22Rv1 (cell line): ENCODE measurements at regions not wholly inside any gene's neighbourhood (a gene's known extent, or its start where the extent isn't known, plus 50 kb on each side); places are given as distances from the start of the nearest gene placed in this dataset.

Experiments used
- H3K27ac ChIP-seq: fragments of 450-650 bp; 2 replicates; pipeline ENCODE4 v1.5.1; 2017
- CTCF ChIP-seq: fragments of 450-650 bp; IDR thresholded peaks from 2 replicates; pipeline ENCODE4 v1.5.1; 2017; ENCODE audit warnings: mild to moderate bottlenecking
- ZFX ChIP-seq: fragments of 450-650 bp; IDR thresholded peaks from 2 replicates; pipeline ENCODE4 v1.6.1; 2017; ENCODE audit warnings: antibody characterized with exemption, borderline replicate concordance

GRCh38 chr2:122858813-122859212 is 1103.4 kb downstream of the TSN start:
- TF ChIP-seq CTCF, result no peak
- no peak for TF ChIP-seq ZFX
- no peak overlapping the region for H3K27ac ChIP-seq

- H3K27ac ChIP-seq, result no peak overlapping the region
- no peak for TF ChIP-seq ZFX
- TF ChIP-seq CTCF, result no peak
These were observed 1103.8 kb downstream of the TSN start for GRCh38 chr2:122859260-122859659.

- TF ChIP-seq ZFX (no peak), CTCF (no peak)
These were observed 1108.1 kb downstream of the TSN start for GRCh38 chr2:122863532-122863931.

GRCh38 chr2:122864728-122865127 is 1109.3 kb downstream of the TSN start:
- TF ChIP-seq CTCF (no peak), ZFX (no peak)
- H3K27ac ChIP-seq, result no peak overlapping the region

More at GRCh38 chr2:122863532-122863931, 1108.1 kb downstream of the TSN start:
- no peak overlapping the region for H3K27ac ChIP-seq

GRCh38 chr2:122866095-122866494 is 1110.6 kb downstream of the TSN start:
- TF ChIP-seq ZFX, result no peak
- TF ChIP-seq CTCF, result no peak

GRCh38 chr2:122867941-122868340 is 1112.5 kb downstream of the TSN start:
- TF ChIP-seq CTCF, result no peak
- no peak overlapping the region for H3K27ac ChIP-seq

More at GRCh38 chr2:122866095-122866494, 1110.6 kb downstream of the TSN start:
- H3K27ac ChIP-seq, result no peak overlapping the region

- no peak for TF ChIP-seq ZFX
- TF ChIP-seq CTCF, result no peak
- H3K27ac ChIP-seq, result no peak overlapping the region
These were observed 1113.3 kb downstream of the TSN start for GRCh38 chr2:122868646-122869275.
